ENCODE measurements at regions not wholly inside any gene's neighbourhood (a gene's known extent, or its start where the extent isn't known, plus 50 kb on each side); places are given as distances from the start of the nearest gene placed in this dataset.
"Not testable (repeated sequence)": the region's sequence is repeated elsewhere in the genome, so short reads cannot be mapped to it uniquely, and the experiment has no call there.

- Histone ChIP-seq H3K4me1 (ENCODE audit: control insufficient read depth in 2 of 2, insufficient read depth in 2 of 2, low read length in 1 of 2) (no peaks in the 10 kb centered on the region), H3K36me3 (ENCODE audit: control insufficient read depth in 2 of 2, insufficient read depth in 2 of 2, low read length in 1 of 2) (no peaks in the 10 kb centered on the region), H3K27me3 (ENCODE audit: control insufficient read depth in 1 of 2, insufficient read depth in 2 of 2, low read length in 2 of 2) (no peaks in the 10 kb centered on the region), H3K27ac (ENCODE audit: low read depth in 2 of 2, low read length in 1 of 2) (no peak overlapping the region), H3K9me3 (ENCODE audit: control insufficient read depth in 2 of 2, insufficient read depth in 1 of 2, low read depth in 1 of 2, low read length in 1 of 2) (no peaks in the 10 kb centered on the region), H3K4me3 (ENCODE audit: low read depth in 1 of 2, low read length in 2 of 2) (no peak overlapping the region)
- 79 to 86% methylated on average over 2 of the region's 2 CpGs for WGBS, 2 donors
Observed at GRCh38 chr2:189304360-189304759, 124.8 kb upstream of the COL5A2 start.

GRCh38 chr2:189305291-189305943 lies 125.9 kb upstream of the COL5A2 start:
- no peak overlapping the region for H3K27ac ChIP-seq (ENCODE audit: low read depth in 2 of 2, low read length in 1 of 2)
- H3K27me3 ChIP-seq (ENCODE audit: control insufficient read depth in 1 of 2, insufficient read depth in 2 of 2, low read length in 2 of 2), result no peaks in the 10 kb centered on the region
- no peak overlapping the region for H3K4me3 ChIP-seq (ENCODE audit: low read depth in 1 of 2, low read length in 2 of 2)
- 86 to 89% methylated on average over 3 of the region's 3 CpGs for WGBS, 2 donors
- no peaks in the 10 kb centered on the region for H3K36me3 ChIP-seq (ENCODE audit: control insufficient read depth in 2 of 2, insufficient read depth in 2 of 2, low read length in 1 of 2)
- no peaks in the 10 kb centered on the region for H3K9me3 ChIP-seq (ENCODE audit: control insufficient read depth in 2 of 2, insufficient read depth in 1 of 2, low read depth in 1 of 2, low read length in 1 of 2)
- no peaks in the 10 kb centered on the region for H3K4me1 ChIP-seq (ENCODE audit: control insufficient read depth in 2 of 2, insufficient read depth in 2 of 2, low read length in 1 of 2)

GRCh38 chr2:189306525-189306924 lies 127.0 kb upstream of the COL5A2 start:
- no peak overlapping the region for H3K4me3 ChIP-seq (ENCODE audit: low read depth in 1 of 2, low read length in 2 of 2)
- H3K27me3 ChIP-seq (ENCODE audit: control insufficient read depth in 1 of 2, insufficient read depth in 2 of 2, low read length in 2 of 2), result no peaks in the 10 kb centered on the region
- no peak overlapping the region for H3K27ac ChIP-seq (ENCODE audit: low read depth in 2 of 2, low read length in 1 of 2)
- H3K4me1 ChIP-seq (ENCODE audit: control insufficient read depth in 2 of 2, insufficient read depth in 2 of 2, low read length in 1 of 2), result no peaks in the 10 kb centered on the region
- H3K9me3 ChIP-seq (ENCODE audit: control insufficient read depth in 2 of 2, insufficient read depth in 1 of 2, low read depth in 1 of 2, low read length in 1 of 2), result no peaks in the 10 kb centered on the region
- WGBS, 2 donors, result 71 to 93% methylated on average over 2 of the region's 2 CpGs
- no peaks in the 10 kb centered on the region for H3K36me3 ChIP-seq (ENCODE audit: control insufficient read depth in 2 of 2, insufficient read depth in 2 of 2, low read length in 1 of 2)

GRCh38 chr2:189308056-189308790 lies 128.7 kb upstream of the COL5A2 start:
- 86 to 88% methylated on average over 3 of the region's 3 CpGs for WGBS, 2 donors
- Histone ChIP-seq H3K4me3 (ENCODE audit: low read depth in 1 of 2, low read length in 2 of 2) (no peak overlapping the region), H3K36me3 (ENCODE audit: control insufficient read depth in 2 of 2, insufficient read depth in 2 of 2, low read length in 1 of 2) (no peaks in the 10 kb centered on the region), H3K9me3 (ENCODE audit: control insufficient read depth in 2 of 2, insufficient read depth in 1 of 2, low read depth in 1 of 2, low read length in 1 of 2) (no peaks in the 10 kb centered on the region), H3K27me3 (ENCODE audit: control insufficient read depth in 1 of 2, insufficient read depth in 2 of 2, low read length in 2 of 2) (no peaks in the 10 kb centered on the region), H3K4me1 (ENCODE audit: control insufficient read depth in 2 of 2, insufficient read depth in 2 of 2, low read length in 1 of 2) (peaks cover 0 to 4% of the 10 kb centered on the region in 2 donors), H3K27ac (ENCODE audit: low read depth in 2 of 2, low read length in 1 of 2) (no peak overlapping the region)

DNA sequence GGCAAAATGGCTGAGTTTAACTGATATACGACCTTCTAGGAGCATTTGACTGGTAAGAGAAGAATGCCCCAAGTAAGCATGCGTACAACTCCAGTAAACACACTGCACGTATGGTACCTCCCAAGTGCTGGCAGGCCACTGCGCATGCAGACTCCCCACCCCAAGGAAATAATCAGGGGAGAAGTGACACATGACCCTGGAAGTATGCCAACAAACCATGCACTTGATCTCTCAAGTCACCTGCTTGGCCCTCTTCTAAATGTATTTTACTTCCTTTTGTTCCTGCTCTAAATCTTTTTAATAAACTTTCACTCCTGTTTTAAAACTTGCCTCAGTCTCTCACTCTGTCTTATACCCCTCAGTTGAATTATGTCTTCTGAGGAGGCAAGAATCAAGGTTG lies 129.8 kb upstream of the COL5A2 start:
- H3K27ac ChIP-seq (ENCODE audit: low read depth in 2 of 2, low read length in 1 of 2), result no peak overlapping the region
- 76 to 88% methylated on average over 4 of the region's 4 CpGs for WGBS, 2 donors
- no peak overlapping the region for H3K4me3 ChIP-seq (ENCODE audit: low read depth in 1 of 2, low read length in 2 of 2)
- no peaks in the 10 kb centered on the region for H3K27me3 ChIP-seq (ENCODE audit: control insufficient read depth in 1 of 2, insufficient read depth in 2 of 2, low read length in 2 of 2)
- no peaks in the 10 kb centered on the region for H3K36me3 ChIP-seq (ENCODE audit: control insufficient read depth in 2 of 2, insufficient read depth in 2 of 2, low read length in 1 of 2)
- H3K9me3 ChIP-seq (ENCODE audit: control insufficient read depth in 2 of 2, insufficient read depth in 1 of 2, low read depth in 1 of 2, low read length in 1 of 2), result no peaks in the 10 kb centered on the region
- peaks cover 0 to 4% of the 10 kb centered on the region in 2 donors for H3K4me1 ChIP-seq (ENCODE audit: control insufficient read depth in 2 of 2, insufficient read depth in 2 of 2, low read length in 1 of 2)

- H3K4me1 ChIP-seq (ENCODE audit: control insufficient read depth in 2 of 2, insufficient read depth in 2 of 2, low read length in 1 of 2), result peaks cover 0 to 4% of the 10 kb centered on the region in 2 donors
- H3K27ac ChIP-seq (ENCODE audit: low read depth in 2 of 2, low read length in 1 of 2), result no peak overlapping the region
- no peaks in the 10 kb centered on the region for H3K36me3 ChIP-seq (ENCODE audit: control insufficient read depth in 2 of 2, insufficient read depth in 2 of 2, low read length in 1 of 2)
- H3K9me3 ChIP-seq (ENCODE audit: control insufficient read depth in 2 of 2, insufficient read depth in 1 of 2, low read depth in 1 of 2, low read length in 1 of 2), result no peaks in the 10 kb centered on the region
- H3K4me3 ChIP-seq (ENCODE audit: low read depth in 1 of 2, low read length in 2 of 2), result no peak overlapping the region
- 95 to 98% methylated on average over 13 of the region's 13 CpGs for WGBS, 2 donors
- no peaks in the 10 kb centered on the region for H3K27me3 ChIP-seq (ENCODE audit: control insufficient read depth in 1 of 2, insufficient read depth in 2 of 2, low read length in 2 of 2)
Observed at GRCh38 chr2:189312211-189312610, 129.1 kb upstream of the WDR75 start.

DNA sequence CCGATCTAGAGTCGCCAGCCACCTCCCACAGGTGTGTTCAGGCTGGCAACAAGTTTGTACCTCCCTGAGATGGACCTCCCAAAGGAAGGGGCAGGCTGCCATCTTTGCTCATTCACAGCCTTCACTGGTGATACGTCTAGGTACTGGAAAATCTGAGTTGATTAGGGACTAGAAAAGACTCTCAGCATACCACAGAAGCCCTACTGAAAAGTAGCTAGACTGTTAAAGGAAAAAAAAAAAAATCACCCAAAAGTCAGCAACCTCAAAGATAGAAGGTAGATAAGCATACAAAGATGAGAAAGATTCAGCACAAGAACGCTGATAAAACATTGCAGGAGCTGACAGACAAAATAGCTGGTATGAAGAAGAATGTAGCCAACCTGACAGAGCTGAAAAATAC lies 128.6 kb upstream of the WDR75 start:
- Histone ChIP-seq H3K9me3 (ENCODE audit: control insufficient read depth in 2 of 2, insufficient read depth in 1 of 2, low read depth in 1 of 2, low read length in 1 of 2) (no peaks in the 10 kb centered on the region), H3K4me3 (ENCODE audit: low read depth in 1 of 2, low read length in 2 of 2) (no peak overlapping the region), H3K27me3 (ENCODE audit: control insufficient read depth in 1 of 2, insufficient read depth in 2 of 2, low read length in 2 of 2) (no peaks in the 10 kb centered on the region), H3K36me3 (ENCODE audit: control insufficient read depth in 2 of 2, insufficient read depth in 2 of 2, low read length in 1 of 2) (no peaks in the 10 kb centered on the region), H3K4me1 (ENCODE audit: control insufficient read depth in 2 of 2, insufficient read depth in 2 of 2, low read length in 1 of 2) (peaks cover 0 to 4% of the 10 kb centered on the region in 2 donors), H3K27ac (ENCODE audit: low read depth in 2 of 2, low read length in 1 of 2) (no peak overlapping the region)
- 79 to 81% methylated on average over 4 of the region's 4 CpGs for WGBS, 2 donors

- Histone ChIP-seq H3K9me3 (ENCODE audit: control insufficient read depth in 2 of 2, insufficient read depth in 1 of 2, low read depth in 1 of 2, low read length in 1 of 2) (peaks cover 0 to 7% of the 10 kb centered on the region in 2 donors), H3K4me3 (ENCODE audit: low read depth in 1 of 2, low read length in 2 of 2) (no peak overlapping the region), H3K36me3 (ENCODE audit: control insufficient read depth in 2 of 2, insufficient read depth in 2 of 2, low read length in 1 of 2) (no peaks in the 10 kb centered on the region), H3K4me1 (ENCODE audit: control insufficient read depth in 2 of 2, insufficient read depth in 2 of 2, low read length in 1 of 2) (no peaks in the 10 kb centered on the region), H3K27ac (ENCODE audit: low read depth in 2 of 2, low read length in 1 of 2) (no peak overlapping the region), H3K27me3 (ENCODE audit: control insufficient read depth in 1 of 2, insufficient read depth in 2 of 2, low read length in 2 of 2) (no peaks in the 10 kb centered on the region)
- 29 to 58% methylated on average over 1 of the region's 1 CpG for WGBS, 2 donors
Observed at GRCh38 chr2:189318761-189319160, 122.5 kb upstream of the WDR75 start.

- not testable (repeated sequence) for H3K36me3 ChIP-seq (ENCODE audit: control insufficient read depth in 2 of 2, insufficient read depth in 2 of 2, low read length in 1 of 2); H3K27me3 ChIP-seq (ENCODE audit: control insufficient read depth in 1 of 2, insufficient read depth in 2 of 2, low read length in 2 of 2); H3K9me3 ChIP-seq (ENCODE audit: control insufficient read depth in 2 of 2, insufficient read depth in 1 of 2, low read depth in 1 of 2, low read length in 1 of 2); H3K27ac ChIP-seq (ENCODE audit: low read depth in 2 of 2, low read length in 1 of 2); H3K4me1 ChIP-seq (ENCODE audit: control insufficient read depth in 2 of 2, insufficient read depth in 2 of 2, low read length in 1 of 2); H3K4me3 ChIP-seq (ENCODE audit: low read depth in 1 of 2, low read length in 2 of 2)
- WGBS, 2 donors, result 93 to 95% methylated on average over 11 of the region's 11 CpGs
Observed at GRCh38 chr2:189319424-189319823, 121.8 kb upstream of the WDR75 start.

Data from esophagus (tissue), 2 donors.